HCT116 (cell line): ENCODE measurements at regions not wholly inside any gene's neighbourhood (a gene's known extent, or its start where the extent isn't known, plus 50 kb on each side); places are given as distances from the start of the nearest gene placed in this dataset.

Experiments used
- ATAC-seq: fragments of 200-7000 bp; cut with Tn5 transposase; 2 replicates; pipeline ENCODE4 v1.9.1; 2020; ENCODE audit warnings: mild to moderate bottlenecking, moderate library complexity
- BruUV-seq: library from RNA; stranded (reverse); fragments of 400-500 nt; replicated peaks from 2 replicates; lab custom pipeline; 2021; lab: Mats Ljungman, UMichigan
- CTCF ChIA-PET: fragments of 300-600 bp; sonication (Branson Sonifier 250); formaldehyde crosslinking; loops from one replicate; lab custom pipeline; 2021; ENCODE audit warnings: antibody characterized with exemption; lab: Charles Lee
- POLR2A ChIA-PET: fragments of 300-600, 350-600 bp; sonication (Branson Sonifier 250); formaldehyde crosslinking; loops from one replicate; lab custom pipeline; 2021; ENCODE audit warnings: antibody characterized with exemption; lab: Charles Lee
- RAD21 ChIA-PET, 2 experiments: fragments of 300-600 bp; sonication (Branson Sonifier 250); formaldehyde crosslinking; loops; one replicate each; lab custom pipeline; 2023; ENCODE audit warnings: low total read pairs in 2 of 2; ENCODE audit not compliant: uncharacterized antibody in 2 of 2, unreplicated experiment in 2 of 2, low non-redundant PET in 1 of 2; lab: Charles Lee
- DNase-seq: peaks from one replicate; pipeline ENCODE4 v3.0.0-alpha.2; 2010; ENCODE audit warnings: low read depth, low spot score
- H2AFZ ChIP-seq: fragments of 200-600 bp; shearing (Covaris generic), sonication (generic); 2 replicates; pipeline ENCODE4 v1.6.1; 2017; ENCODE audit warnings: low read depth, mixed run types, mixed read lengths, antibody characterized with exemption, low read length; ENCODE audit not compliant: poor library complexity, severe bottlenecking
- H3K27ac ChIP-seq: 2 replicates; pipeline ENCODE4 v1.5.1; 2012; ENCODE audit warnings: low read depth, low read length
- H3K27me3 ChIP-seq: fragments of 200-600 bp; sonication (generic); 2 replicates; pipeline ENCODE4 v1.6.1; 2016; ENCODE audit warnings: mixed run types, low read length, mixed read lengths; ENCODE audit not compliant: insufficient read depth
- H3K36me3 ChIP-seq, 2 experiments: fragments of 200-500 bp in 1 of 2; fragments of 200-600 bp in 1 of 2; sonication (Bioruptor generic) in 1 of 2; sonication (generic) in 1 of 2; 2 replicates each; pipeline versions ENCODE4 v1.5.1 to v1.6.1; 2014 to 2016; ENCODE audit warnings: low read length in 2 of 2, inconsistent platforms in 1 of 2, mixed read lengths in 1 of 2, mixed run types in 1 of 2; ENCODE audit not compliant: insufficient read depth in 2 of 2, control insufficient read depth in 1 of 2
- H3K4me1 ChIP-seq, 2 experiments: fragments of 200-600 bp in 1 of 2; sonication (generic) in 1 of 2; 2 replicates each; pipeline versions ENCODE4 v1.5.1 to v1.6.1; 2012 to 2017; ENCODE audit warnings: low read length in 2 of 2, inconsistent platforms in 1 of 2, mild to moderate bottlenecking in 1 of 2, mixed read lengths in 1 of 2, mixed run types in 1 of 2, moderate library complexity in 1 of 2; ENCODE audit not compliant: insufficient read depth in 2 of 2, control insufficient read depth in 1 of 2
- H3K4me2 ChIP-seq: fragments of 200-600 bp; sonication (generic); 2 replicates; pipeline ENCODE4 v1.6.1; 2017; ENCODE audit warnings: mixed run types, low read length, mixed read lengths
- H3K4me3 ChIP-seq, 2 experiments: fragments of 200-600 bp in 1 of 2; sonication (generic) in 1 of 2; replicated peaks in 1 of 2; 2 replicates each; pipeline ENCODE4 v1.5.1; 2011 to 2016; ENCODE audit warnings: low read length in 2 of 2, control low read depth in 1 of 2, low read depth in 1 of 2, mild to moderate bottlenecking in 1 of 2, mixed read lengths in 1 of 2, mixed run types in 1 of 2
- H3K79me2 ChIP-seq: fragments of 200-600 bp; sonication (generic); 2 replicates; pipeline ENCODE4 v1.6.1; 2017; ENCODE audit warnings: mild to moderate bottlenecking, mixed run types, low read length, moderate library complexity, mixed read lengths; ENCODE audit not compliant: insufficient read depth
- H3K9ac ChIP-seq: fragments of 200-600 bp; sonication (generic); 2 replicates; pipeline ENCODE4 v1.6.1; 2016; ENCODE audit warnings: low read length, mixed read lengths
- H3K9me2 ChIP-seq: fragments of 200-600 bp; sonication (generic), shearing (Covaris generic); 2 replicates; pipeline ENCODE4 v1.6.1; 2017; ENCODE audit warnings: mixed run types, mild to moderate bottlenecking, moderate library complexity; ENCODE audit not compliant: insufficient read depth
- H3K9me3 ChIP-seq, 2 experiments: fragments of 200-500 bp in 1 of 2; fragments of 200-600 bp in 1 of 2; sonication (Bioruptor generic) in 1 of 2; sonication (generic) in 1 of 2; 2 replicates each; pipeline ENCODE4 v1.6.1; 2014 to 2017; ENCODE audit warnings: low read length in 2 of 2, mixed read lengths in 2 of 2, inconsistent platforms in 1 of 2, low read depth in 1 of 2, mild to moderate bottlenecking in 1 of 2, mixed run types in 1 of 2, moderate library complexity in 1 of 2; ENCODE audit not compliant: control insufficient read depth in 1 of 2, insufficient read depth in 1 of 2
- H4K20me1 ChIP-seq: fragments of 200-600 bp; sonication (generic), shearing (Covaris generic); 2 replicates; pipeline ENCODE4 v1.6.1; 2017; ENCODE audit warnings: mixed run types, mild to moderate bottlenecking, moderate library complexity; ENCODE audit not compliant: insufficient read depth
- ATF3 ChIP-seq: IDR thresholded peaks from 2 replicates; pipeline ENCODE4 v1.6.1; 2012
- CBX3 ChIP-seq: IDR thresholded peaks from 2 replicates; pipeline ENCODE4 v1.6.1; 2012; ENCODE audit warnings: low read depth
- CEBPB ChIP-seq: IDR thresholded peaks from 2 replicates; pipeline ENCODE4 v1.6.1; 2012; ENCODE audit warnings: low read depth
- CTCF ChIP-seq, 3 experiments: fragments of 200-600 bp in 1 of 3; sonication (generic) in 1 of 3; IDR thresholded peaks in 2 of 3; conservative IDR thresholded peaks in 1 of 3; 2 replicates each; pipeline ENCODE4 v1.5.1; 2012 to 2017; ENCODE audit warnings: low read depth in 2 of 3, low read length in 2 of 3, antibody characterized with exemption in 1 of 3, borderline replicate concordance in 1 of 3, control low read depth in 1 of 3, mild to moderate bottlenecking in 1 of 3, mixed read lengths in 1 of 3, mixed run types in 1 of 3, moderate library complexity in 1 of 3; ENCODE audit not compliant: insufficient read depth in 1 of 3
- EGR1 ChIP-seq: IDR thresholded peaks from 2 replicates; pipeline ENCODE4 v1.6.1; 2012; ENCODE audit warnings: low read depth
- EZH2phosphoT487 ChIP-seq: fragments of 200-600 bp; IDR thresholded peaks from 2 replicates; pipeline ENCODE4 v1.6.1; 2018; ENCODE audit warnings: antibody characterized with exemption, borderline replicate concordance
- JUND ChIP-seq: IDR thresholded peaks from 2 replicates; pipeline ENCODE4 v1.6.1; 2012
- MAX ChIP-seq: IDR thresholded peaks from 2 replicates; pipeline ENCODE4 v1.6.1; 2012
- POLR2A ChIP-seq: IDR thresholded peaks from 2 replicates; pipeline ENCODE4 v1.7.0; 2011; ENCODE audit warnings: borderline replicate concordance; ENCODE audit not compliant: insufficient read depth, insufficient read length; ENCODE audit errors: extremely low read depth
- REST ChIP-seq: IDR thresholded peaks from 2 replicates; pipeline ENCODE4 v1.6.1; 2012; ENCODE audit warnings: low read depth
- SIN3A ChIP-seq: IDR thresholded peaks from 2 replicates; pipeline ENCODE4 v1.6.1; 2012; ENCODE audit warnings: low read depth
- TCF7L2 ChIP-seq: IDR thresholded peaks from 2 replicates; pipeline ENCODE4 v1.7.0; 2011; ENCODE audit warnings: borderline replicate concordance, inconsistent platforms; ENCODE audit not compliant: insufficient read depth, insufficient read length; ENCODE audit errors: extremely low read depth
- YY1 ChIP-seq: IDR thresholded peaks from 2 replicates; pipeline ENCODE4 v1.6.1; 2011; ENCODE audit warnings: low read length, low read depth, moderate library complexity, mild to moderate bottlenecking; ENCODE audit not compliant: insufficient replicate concordance; ENCODE audit errors: extremely low read depth
- ZFX ChIP-seq: fragments of 450-650 bp; IDR thresholded peaks from 2 replicates; pipeline ENCODE4 v1.6.1; 2017
- ZNF274 ChIP-seq: fragments of 200-500 bp; sonication (Bioruptor generic); IDR thresholded peaks from 2 replicates; pipeline ENCODE4 v1.6.1; 2014; ENCODE audit warnings: mild to moderate bottlenecking, low read depth, low read length, inconsistent platforms
- intact Hi-C: fragments of 100-400 bp; cut with micrococcal nuclease; formaldehyde crosslinking; loops from 2 replicates; pipeline ENCODE4 v1.10.0; 2022

- no peak for TF ChIP-seq CTCF (IDR thresholded peaks at IDR 0.05 in 2 of 3, conservative IDR thresholded peaks at IDR 0.05 in 1 of 3; ENCODE audit: borderline replicate concordance in 1 of 3, insufficient read depth in 1 of 3, low read depth in 2 of 3, low read length in 2 of 3)
- TF ChIP-seq, all 23 proteins: peak for 0
Observed at GRCh38 chr12:91555436-91556415, 373.1 kb upstream of the DCN start (continued).

GRCh38 chr12:91551927-91552326 lies 369.3 kb upstream of the DCN start:
- no peaks in the 10 kb centered on the region for H3K36me3 ChIP-seq
- H3K27me3 ChIP-seq: no peaks in the 10 kb centered on the region
- no peaks in the 10 kb centered on the region for H4K20me1 ChIP-seq
- H3K79me2 ChIP-seq: no peaks in the 10 kb centered on the region
- BruUV-seq: no TSS peak
- no peak overlapping the region for H3K9ac ChIP-seq
- no peak overlapping the region for H2AFZ ChIP-seq
- CTCF ChIA-PET: no interaction called here
- RAD21 ChIA-PET: no interaction called here
- intact Hi-C loops: no loop called here
- no peak overlapping the region for H3K4me2 ChIP-seq
- H3K27ac ChIP-seq: no peak overlapping the region
- ATAC-seq (no peak), DNase-seq (no peak)
- H3K9me2 ChIP-seq: no peaks in the 10 kb centered on the region
- H3K4me1 ChIP-seq: no peaks in the 10 kb centered on the region
- POLR2A ChIA-PET: no interaction called here
- H3K9me3 ChIP-seq: no peaks in the 10 kb centered on the region
- H3K4me3 ChIP-seq: no peak overlapping the region
- TF ChIP-seq POLR2A (no peak), ZFX (no peak), CEBPB (no peak), CBX3 (no peak), REST (no peak), CTCF (IDR thresholded peaks at IDR 0.05 in 2 of 3, conservative IDR thresholded peaks at IDR 0.05 in 1 of 3; ENCODE audit: borderline replicate concordance in 1 of 3, insufficient read depth in 1 of 3, low read depth in 2 of 3, low read length in 2 of 3) (no peak), YY1 (no peak), EGR1 (no peak), ZNF274 (no peak), EZH2phosphoT487 (no peak), JUND (no peak), MAX (no peak), SIN3A (no peak), ATF3 (no peak), TCF7L2 (no peak)
